Activated CD4-positive, alpha-beta T cell treated with anti-CD3 and anti-CD28 coated beads, Interleukin-2, Interleukin-4, amounts not matched to agents 100 ng/mL and 50 ng/mL, durations not matched to agents 16 hours and 8 hours (primary cell): ENCODE measurements at regions not wholly inside any gene's neighbourhood (a gene's known extent, or its start where the extent isn't known, plus 50 kb on each side); places are given as distances from the start of the nearest gene placed in this dataset.
"Not testable (repeated sequence)": the region's sequence is repeated elsewhere in the genome, so short reads cannot be mapped to it uniquely, and the experiment has no call there.

Source experiments
- DNase-seq: peaks from one replicate; pipeline ENCODE4 v3.0.0-alpha.2; 2020; ENCODE audit warnings: low spot score

DNA sequence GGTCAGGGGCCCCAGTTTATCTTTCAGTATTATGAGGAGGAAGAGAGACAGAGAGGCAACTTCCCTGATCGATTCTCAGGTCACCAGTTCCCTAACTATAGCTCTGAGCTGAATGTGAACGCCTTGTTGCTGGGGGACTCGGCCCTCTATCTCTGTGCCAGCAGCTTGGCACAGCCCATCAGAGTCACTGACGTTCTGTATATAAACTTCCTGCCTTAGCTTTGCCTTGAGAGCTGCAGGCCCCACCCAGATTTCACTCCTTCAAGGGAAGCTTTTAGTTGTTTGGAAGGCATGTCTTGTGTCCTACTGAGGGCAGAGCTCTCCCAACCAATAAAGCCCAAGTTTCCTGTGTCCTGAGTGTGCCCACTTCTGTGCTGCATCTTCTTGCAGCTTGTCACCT lies 242.5 kb upstream of the PRSS58 start:
- no peak for DNase-seq

DNA sequence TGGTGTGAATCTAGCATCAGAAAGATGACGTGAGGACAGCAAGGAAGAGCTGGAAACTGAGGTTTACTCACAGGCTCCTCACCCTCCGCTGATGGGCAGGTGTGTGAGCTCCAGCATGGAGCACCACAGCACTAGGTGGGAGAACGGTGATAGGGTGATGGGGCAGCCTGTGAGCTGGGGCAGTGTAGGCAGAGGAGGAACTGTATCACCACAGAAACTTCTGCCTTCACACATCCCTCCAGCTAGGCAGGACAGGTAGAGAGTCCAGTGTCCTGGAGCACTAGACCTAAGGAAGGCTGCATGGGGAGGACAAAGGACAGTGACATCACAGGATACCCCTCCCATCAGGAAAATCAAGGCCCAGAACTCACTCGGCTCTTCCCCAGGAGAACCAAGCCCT lies 241.8 kb upstream of the PRSS58 start:
- DNase-seq = no peak

DNA sequence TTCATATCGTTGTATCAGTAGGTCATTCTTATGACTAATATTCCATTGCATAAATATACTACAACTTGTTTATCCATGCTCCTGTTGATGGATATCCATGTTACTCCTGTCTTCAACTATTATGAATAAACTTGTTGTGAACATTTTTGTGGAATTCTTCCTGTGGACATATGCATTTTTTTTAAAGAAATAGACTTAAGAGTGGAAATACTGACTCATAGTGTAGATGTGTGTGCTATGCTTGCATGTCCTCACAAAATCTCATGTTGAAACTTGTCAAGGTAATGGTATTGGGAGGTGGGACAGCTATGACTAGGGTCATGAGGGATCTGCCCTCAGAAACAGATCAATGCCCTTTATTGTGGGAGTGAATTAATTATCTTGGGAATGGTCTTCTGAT lies 240.5 kb upstream of the PRSS58 start:
- no peak for DNase-seq

- DNase-seq = peak; percentile 27
Measured at GRCh38 chr7:142496545-142496991, 238.7 kb upstream of the PRSS58 start.

GRCh38 chr7:142495879-142496278 lies 238.0 kb upstream of the PRSS58 start:
- DNase-seq = not testable (repeated sequence)

- DNase-seq = not testable (repeated sequence)
Measured at GRCh38 chr7:142495301-142495700, 237.4 kb upstream of the PRSS58 start.

- no peak for DNase-seq
Measured at GRCh38 chr7:142494021-142494420, 236.2 kb upstream of the PRSS58 start.

DNA sequence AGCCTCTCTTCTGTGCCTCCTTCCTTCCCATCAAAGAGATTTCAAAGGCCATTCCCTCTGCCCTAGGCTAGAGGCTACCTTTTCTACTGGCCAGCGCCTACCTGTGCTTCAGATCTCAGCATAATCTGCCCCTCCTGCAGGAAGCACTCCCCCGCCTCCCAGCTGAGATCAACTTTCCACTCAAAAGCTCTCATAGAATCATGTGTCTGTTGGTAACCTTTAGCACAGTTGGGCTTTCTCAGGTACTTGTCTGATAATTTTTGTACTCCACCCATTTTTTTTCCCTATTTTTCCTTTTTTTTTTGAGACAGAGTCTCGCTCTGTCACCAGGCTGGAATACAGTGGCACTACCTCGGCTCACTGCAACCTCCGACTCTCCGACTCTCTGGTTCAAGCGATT lies 231.0 kb upstream of the PRSS58 start:
- no peak for DNase-seq

GRCh38 chr7:142488036-142488633 lies 230.3 kb upstream of the PRSS58 start:
- no peak for DNase-seq

- not testable (repeated sequence) for DNase-seq
Measured at GRCh38 chr7:142487565-142487964, 229.7 kb upstream of the PRSS58 start.

DNA sequence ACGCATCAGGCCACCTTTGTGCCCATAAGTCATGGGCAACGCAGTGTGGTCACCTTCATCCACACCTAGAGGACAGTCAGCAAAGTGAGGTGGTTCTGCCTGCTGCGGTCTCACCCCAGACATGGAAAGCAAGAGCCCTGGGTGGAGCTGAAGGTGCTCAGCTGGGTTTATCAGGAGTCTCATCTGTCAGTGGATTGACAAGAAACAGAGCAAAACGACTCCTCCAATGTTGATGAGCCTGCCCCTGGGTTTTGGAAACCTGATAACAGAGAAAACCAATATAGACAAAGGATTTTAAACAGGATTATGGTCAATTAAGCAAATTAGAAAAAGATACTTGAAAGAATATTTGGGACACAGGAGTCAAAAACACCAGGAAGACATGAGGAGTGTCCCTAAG lies 229.3 kb upstream of the PRSS58 start:
- no peak for DNase-seq

- peak; percentile 12 for DNase-seq
Measured at GRCh38 chr7:142485617-142486226, 227.9 kb upstream of the PRSS58 start.

- no peak for DNase-seq
Measured at GRCh38 chr7:142483659-142484317, 225.9 kb upstream of the PRSS58 start.

- peak; percentile 56 for DNase-seq
Measured at GRCh38 chr7:142482891-142483658, 225.2 kb upstream of the PRSS58 start.

GRCh38 chr7:142481548-142481947 lies 223.7 kb upstream of the PRSS58 start:
- DNase-seq = no peak

GRCh38 chr7:142478479-142479220 lies 220.8 kb upstream of the PRSS58 start:
- peak; percentile 41 for DNase-seq

- not testable (repeated sequence) for DNase-seq
Measured at GRCh38 chr7:142477801-142478200, 219.9 kb upstream of the PRSS58 start.

DNA sequence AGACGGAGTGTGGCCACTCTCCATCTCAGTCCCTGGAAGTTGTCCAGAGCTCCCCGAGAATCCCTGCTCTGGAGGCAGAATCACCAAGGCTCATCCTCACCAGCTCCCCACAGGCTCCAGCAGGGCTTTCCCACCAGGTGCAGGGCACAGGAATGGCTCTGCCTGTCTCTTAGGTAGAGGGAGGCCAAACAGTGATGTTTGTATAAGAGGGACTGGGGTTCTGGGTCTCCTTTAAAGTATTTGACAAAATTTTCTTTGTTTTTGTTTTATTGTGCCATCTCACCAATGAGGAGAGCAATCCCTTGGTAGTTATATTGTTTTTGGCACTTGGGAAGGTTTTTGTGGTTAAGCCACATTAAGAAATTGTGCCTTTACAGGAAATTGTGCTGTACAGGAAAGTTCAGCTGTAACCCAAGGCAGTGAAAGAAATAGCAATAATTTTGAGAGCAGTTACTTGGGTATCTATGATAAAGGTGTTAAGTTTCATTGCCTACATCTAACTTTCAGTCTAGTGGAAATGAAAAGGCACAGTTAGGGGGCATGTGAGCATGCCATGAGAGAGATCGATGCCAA lies 219.3 kb upstream of the PRSS58 start:
- no peak for DNase-seq

GRCh38 chr7:142476077-142476476 lies 218.2 kb upstream of the PRSS58 start:
- DNase-seq = no peak

DNA sequence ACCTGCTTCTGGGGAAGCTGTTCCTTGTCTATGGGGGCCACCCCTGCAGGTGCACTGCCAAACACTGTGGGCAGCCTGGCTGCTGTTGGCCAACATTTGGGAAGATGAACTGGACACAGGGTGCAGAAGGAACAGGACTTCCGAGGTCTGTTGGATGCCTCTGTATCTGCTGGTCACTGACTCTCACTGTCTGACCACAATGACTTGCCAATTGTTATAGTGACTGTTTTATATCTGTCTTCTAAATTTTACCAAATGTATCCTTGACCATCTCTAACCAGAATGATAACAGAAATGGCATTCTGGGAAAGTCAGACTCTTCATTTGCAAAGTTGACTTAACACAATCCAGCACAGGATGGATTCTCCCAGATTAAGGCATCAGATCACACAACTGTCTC lies 214.0 kb upstream of the PRSS58 start:
- DNase-seq = no peak

GRCh38 chr7:142470544-142470830 lies 212.6 kb upstream of the PRSS58 start:
- no peak for DNase-seq
